HG03159 (cell line): ENCODE measurements at regions not wholly inside any gene's neighbourhood (a gene's known extent, or its start where the extent isn't known, plus 50 kb on each side); places are given as distances from the start of the nearest gene placed in this dataset.
"Not testable (repeated sequence)": the region's sequence is repeated elsewhere in the genome, so short reads cannot be mapped to it uniquely, and the experiment has no call there.

ENCODE experiments used
- ATAC-seq: cut with Tn5 transposase; IDR thresholded peaks from one replicate; pipeline ENCODE4 v1.9.1; 2021; ENCODE audit warnings: mild to moderate bottlenecking, moderate library complexity; ENCODE audit not compliant: unreplicated experiment

GRCh38 chr13:81637457-81637856 is 1296.5 kb upstream of the SPRY2 start:
- no peak for ATAC-seq

GRCh38 chr13:81636120-81636519 is 1295.2 kb upstream of the SPRY2 start:
- ATAC-seq = no peak

GRCh38 chr13:81615031-81615430 is 1274.1 kb upstream of the SPRY2 start:
- no peak for ATAC-seq

GRCh38 chr13:81610644-81611043 is 1269.7 kb upstream of the SPRY2 start:
- ATAC-seq = no peak

GRCh38 chr13:81609335-81609734 is 1268.4 kb upstream of the SPRY2 start:
- no peak for ATAC-seq

GRCh38 chr13:81606074-81606473 is 1265.1 kb upstream of the SPRY2 start:
- ATAC-seq = no peak

GRCh38 chr13:81602241-81602640 is 1261.3 kb upstream of the SPRY2 start:
- no peak for ATAC-seq

GRCh38 chr13:81597101-81597500 is 1256.2 kb upstream of the SPRY2 start:
- ATAC-seq = no peak

GRCh38 chr13:81596224-81596753 is 1255.4 kb upstream of the SPRY2 start:
- no peak for ATAC-seq

GRCh38 chr13:81591528-81592220 is 1250.7 kb upstream of the SPRY2 start:
- no peak for ATAC-seq

- no peak for ATAC-seq
Measured at GRCh38 chr13:81582381-81582780, 1241.5 kb upstream of the SPRY2 start.

- no peak for ATAC-seq
Measured at GRCh38 chr13:81577601-81578195, 1236.8 kb upstream of the SPRY2 start.

- no peak for ATAC-seq
Measured at GRCh38 chr13:81568824-81569223, 1227.9 kb upstream of the SPRY2 start.

- ATAC-seq = no peak
Measured at GRCh38 chr13:81565849-81566248, 1224.9 kb upstream of the SPRY2 start.

GRCh38 chr13:81563091-81563490 is 1222.2 kb upstream of the SPRY2 start:
- no peak for ATAC-seq

- ATAC-seq = no peak
Measured at GRCh38 chr13:81562598-81562997, 1221.7 kb upstream of the SPRY2 start.

- no peak for ATAC-seq
Measured at GRCh38 chr13:81551036-81551435, 1210.1 kb upstream of the SPRY2 start.

- not testable (repeated sequence) for ATAC-seq
Measured at GRCh38 chr13:81546294-81546693, 1205.4 kb upstream of the SPRY2 start.

GRCh38 chr13:81540777-81541176 is 1199.9 kb upstream of the SPRY2 start:
- no peak for ATAC-seq

GRCh38 chr13:81539643-81540150 is 1198.8 kb upstream of the SPRY2 start:
- ATAC-seq = no peak

- no peak for ATAC-seq
Measured at GRCh38 chr13:81498969-81499368, 1158.0 kb upstream of the SPRY2 start.

GRCh38 chr13:81493144-81493543 is 1152.2 kb upstream of the SPRY2 start:
- ATAC-seq = peak; percentile 81
